HG03521 (cell line): ENCODE measurements at regions not wholly inside any gene's neighbourhood (a gene's known extent, or its start where the extent isn't known, plus 50 kb on each side); places are given as distances from the start of the nearest gene placed in this dataset.

ENCODE experiments used
- ATAC-seq: cut with Tn5 transposase; IDR thresholded peaks from one replicate; pipeline ENCODE4 v1.9.1; 2021; ENCODE audit warnings: mild to moderate bottlenecking, moderate library complexity; ENCODE audit not compliant: unreplicated experiment

GRCh38 chr3:188057124-188057523 is 96.8 kb upstream of the LPP start:
- no peak for ATAC-seq

DNA sequence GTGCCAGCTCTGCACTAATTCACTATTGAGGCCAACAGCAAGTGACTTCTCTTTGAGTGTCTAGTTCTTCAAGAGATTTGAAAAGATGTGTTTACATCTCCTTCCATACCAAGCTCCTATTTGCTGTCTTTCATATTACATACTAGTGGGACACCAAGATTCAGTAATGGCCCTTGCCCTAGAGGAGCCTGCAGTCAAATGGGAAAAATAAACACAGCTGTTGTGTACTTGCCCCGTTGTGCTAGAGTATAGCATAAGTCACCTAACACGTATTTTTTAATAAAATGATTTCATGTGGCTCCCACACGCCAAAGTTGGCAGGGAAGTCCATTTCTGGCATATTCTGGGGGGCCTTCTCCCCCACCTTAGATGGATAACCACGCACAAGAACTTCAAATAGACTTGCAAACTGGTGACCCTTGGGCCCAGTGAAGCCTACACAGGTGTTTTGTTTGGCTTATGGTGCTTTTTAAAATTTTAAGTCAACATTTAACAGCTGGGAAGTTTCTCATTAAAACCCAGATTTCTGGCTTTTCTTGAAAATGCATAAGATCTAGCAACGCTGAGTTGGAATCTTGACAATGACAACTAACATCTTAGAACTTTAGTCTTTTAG is 95.3 kb upstream of the LPP start:
- no peak for ATAC-seq

DNA sequence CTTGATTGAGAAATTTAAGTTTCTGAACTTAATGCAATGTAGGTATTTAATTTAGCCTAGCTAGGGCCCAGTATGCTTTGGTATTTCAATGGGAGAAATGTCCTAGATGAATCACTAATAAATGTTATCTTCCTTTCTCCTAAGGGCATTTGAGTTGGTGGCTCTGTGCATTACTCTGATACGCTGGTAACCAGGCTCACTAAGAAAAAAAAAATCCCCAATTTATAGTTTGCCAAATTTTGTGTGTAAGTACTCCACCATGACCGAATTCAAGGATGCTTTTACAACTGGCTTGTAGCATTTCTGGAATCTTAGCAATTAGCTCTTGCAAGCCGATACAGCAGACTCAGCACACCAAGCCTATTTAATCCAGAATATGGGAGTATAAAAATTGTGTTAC is 94.6 kb upstream of the LPP start:
- no peak for ATAC-seq

DNA sequence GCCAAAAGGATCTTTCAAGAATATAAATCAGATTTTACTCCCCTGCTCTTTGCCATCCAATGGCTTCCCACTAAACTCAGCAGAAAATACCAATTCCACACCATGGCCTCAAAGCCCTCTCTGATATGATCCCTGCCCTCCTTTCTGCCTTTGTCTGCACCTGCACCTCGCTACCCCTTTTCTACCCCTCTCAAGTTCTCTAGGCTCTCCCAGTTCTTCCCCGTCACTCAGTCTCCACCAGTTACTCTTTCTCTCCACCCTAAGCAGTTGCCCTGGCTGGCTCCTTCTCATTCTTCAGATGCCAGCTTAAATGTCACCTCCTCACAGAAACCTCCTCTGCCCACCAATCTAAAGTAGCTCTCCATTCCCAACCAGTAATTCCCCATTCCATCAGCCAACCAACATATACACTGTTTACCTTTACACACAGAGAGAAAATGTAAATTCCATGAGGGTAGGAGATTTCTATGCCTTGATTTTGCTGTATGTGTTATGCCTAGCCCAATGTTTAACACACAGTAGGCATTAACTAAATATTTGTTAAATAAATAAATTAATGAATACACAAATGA is 93.6 kb upstream of the LPP start:
- no peak for ATAC-seq

- no peak for ATAC-seq
These were observed 93.0 kb upstream of the LPP start for GRCh38 chr3:188060840-188061544.

- no peak for ATAC-seq
These were observed 91.7 kb upstream of the LPP start for GRCh38 chr3:188062216-188062615.

GRCh38 chr3:188064831-188065493 is 89.0 kb upstream of the LPP start:
- no peak for ATAC-seq

GRCh38 chr3:188066141-188066540 is 87.8 kb upstream of the LPP start:
- ATAC-seq, result no peak

DNA sequence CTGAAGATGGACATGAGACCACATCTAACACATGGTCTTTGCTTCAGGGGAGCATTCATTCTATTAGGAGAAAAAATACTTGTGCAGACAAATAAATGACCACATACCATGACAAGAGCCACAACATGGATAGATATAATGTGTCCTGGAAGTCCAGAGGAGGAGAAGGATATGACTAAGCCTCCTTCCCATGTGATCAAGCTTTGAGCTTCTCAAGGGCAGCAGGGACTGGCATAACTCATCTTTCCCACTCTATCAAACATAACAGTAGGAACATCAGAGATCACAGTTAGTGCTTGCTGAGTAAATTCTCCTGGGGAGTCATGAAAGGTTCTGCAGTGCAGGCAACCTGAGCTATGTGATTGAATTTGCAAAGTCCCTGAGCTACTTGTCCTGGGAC is 86.0 kb upstream of the LPP start:
- ATAC-seq, result no peak

- ATAC-seq, result no peak
These were observed 85.6 kb upstream of the LPP start for GRCh38 chr3:188068342-188068741.

GRCh38 chr3:188071636-188072035 is 82.3 kb upstream of the LPP start:
- ATAC-seq, result no peak

GRCh38 chr3:188076176-188076575 is 77.8 kb upstream of the LPP start:
- no peak for ATAC-seq

- ATAC-seq, result no peak
These were observed 76.7 kb upstream of the LPP start for GRCh38 chr3:188077160-188077799.

- ATAC-seq, result no peak
These were observed 73.9 kb upstream of the LPP start for GRCh38 chr3:188080091-188080490.

- no peak for ATAC-seq
These were observed 71.9 kb upstream of the LPP start for GRCh38 chr3:188082031-188082430.

- no peak for ATAC-seq
These were observed 71.5 kb upstream of the LPP start for GRCh38 chr3:188082450-188082849.

DNA sequence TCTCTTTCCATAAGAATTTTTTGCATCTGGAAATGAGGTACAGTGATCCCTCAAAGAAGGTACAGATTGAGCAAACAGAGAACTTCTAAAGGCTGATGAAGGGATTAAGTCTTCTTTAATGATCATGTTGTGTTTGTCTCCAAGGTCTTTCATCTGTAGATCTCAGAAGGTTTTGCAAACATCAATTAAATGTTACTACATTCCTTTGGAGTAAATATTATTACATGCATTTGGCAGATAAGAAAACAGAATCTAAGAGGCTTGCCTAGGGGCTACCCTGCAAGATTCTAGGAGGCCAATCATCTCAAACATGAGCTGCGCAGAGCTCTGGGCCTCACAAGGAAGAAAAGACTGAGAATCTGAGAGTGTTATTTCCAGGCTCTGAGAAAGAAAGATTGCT is 70.9 kb upstream of the LPP start:
- ATAC-seq, result no peak

- ATAC-seq, result no peak
These were observed 69.0 kb upstream of the LPP start for GRCh38 chr3:188084752-188085583.

- no peak for ATAC-seq
These were observed 68.1 kb upstream of the LPP start for GRCh38 chr3:188085584-188086560.
